ENCODE measurements at regions not wholly inside any gene's neighbourhood (a gene's known extent, or its start where the extent isn't known, plus 50 kb on each side); places are given as distances from the start of the nearest gene placed in this dataset.

DNA sequence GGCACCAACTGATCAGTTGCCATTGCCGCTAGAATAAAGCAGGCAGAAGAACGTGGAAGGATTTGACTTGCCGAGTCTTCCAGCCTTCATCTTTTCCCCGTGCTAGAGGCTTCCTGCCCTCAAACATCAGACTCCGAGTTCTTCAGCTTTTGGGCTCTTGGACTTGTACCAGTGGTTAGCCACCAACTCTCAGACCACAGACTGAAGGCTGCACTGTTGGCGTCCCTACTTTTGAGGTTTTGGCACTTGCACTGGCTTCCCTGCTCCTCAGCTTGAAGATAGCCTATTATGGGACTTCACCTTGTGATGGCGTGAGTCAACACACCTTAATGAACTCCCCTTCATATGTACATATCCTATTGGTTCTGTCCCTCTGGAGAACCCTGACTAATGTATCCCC lies 57.3 kb upstream of the KCND2 start:
- TF ChIP-seq, protein P1, sequence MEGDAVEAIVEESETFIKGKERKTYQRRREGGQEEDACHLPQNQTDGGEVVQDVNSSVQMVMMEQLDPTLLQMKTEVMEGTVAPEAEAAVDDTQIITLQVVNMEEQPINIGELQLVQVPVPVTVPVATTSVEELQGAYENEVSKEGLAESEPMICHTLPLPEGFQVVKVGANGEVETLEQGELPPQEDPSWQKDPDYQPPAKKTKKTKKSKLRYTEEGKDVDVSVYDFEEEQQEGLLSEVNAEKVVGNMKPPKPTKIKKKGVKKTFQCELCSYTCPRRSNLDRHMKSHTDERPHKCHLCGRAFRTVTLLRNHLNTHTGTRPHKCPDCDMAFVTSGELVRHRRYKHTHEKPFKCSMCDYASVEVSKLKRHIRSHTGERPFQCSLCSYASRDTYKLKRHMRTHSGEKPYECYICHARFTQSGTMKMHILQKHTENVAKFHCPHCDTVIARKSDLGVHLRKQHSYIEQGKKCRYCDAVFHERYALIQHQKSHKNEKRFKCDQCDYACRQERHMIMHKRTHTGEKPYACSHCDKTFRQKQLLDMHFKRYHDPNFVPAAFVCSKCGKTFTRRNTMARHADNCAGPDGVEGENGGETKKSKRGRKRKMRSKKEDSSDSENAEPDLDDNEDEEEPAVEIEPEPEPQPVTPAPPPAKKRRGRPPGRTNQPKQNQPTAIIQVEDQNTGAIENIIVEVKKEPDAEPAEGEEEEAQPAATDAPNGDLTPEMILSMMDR (optimal IDR thresholded peaks at IDR 0.05 in 1 of 3, IDR thresholded peaks at IDR 0.05 in 1 of 3, conservative IDR thresholded peaks at IDR 0.05 in 1 of 3; ENCODE audit: extremely low read depth in 1 of 3, insufficient read depth in 2 of 3, low read length in 3 of 3) = no peak
- no peak for TF ChIP-seq EZH2 (IDR thresholded peaks at IDR 0.05; ENCODE audit: low read length)

Measured in keratinocyte (primary cell).